Osteoblast (primary cell): ENCODE measurements at regions not wholly inside any gene's neighbourhood (a gene's known extent, or its start where the extent isn't known, plus 50 kb on each side); places are given as distances from the start of the nearest gene placed in this dataset.

Source experiments
- DNase-seq: peaks from one replicate; pipeline ENCODE4 v3.0.0; 2011; ENCODE audit warnings: low spot score, mixed read lengths; ENCODE audit not compliant: insufficient read length; ENCODE audit errors: missing footprints
- H2AFZ ChIP-seq: 2 replicates; pipeline ENCODE4 v1.6.0; 2011; ENCODE audit warnings: mild to moderate bottlenecking, low read length
- H3K27ac ChIP-seq: 2 replicates; pipeline ENCODE4 v1.5.1; 2011; ENCODE audit warnings: mild to moderate bottlenecking, low read depth, low read length, moderate library complexity
- H3K27me3 ChIP-seq: 2 replicates; pipeline ENCODE4 v1.6.0; 2012; ENCODE audit warnings: mild to moderate bottlenecking, control low read depth, inconsistent platforms, low read length, moderate library complexity; ENCODE audit not compliant: insufficient read depth
- H3K36me3 ChIP-seq: 2 replicates; pipeline ENCODE4 v1.5.1; 2011; ENCODE audit warnings: mild to moderate bottlenecking, low read length, control low read depth, moderate library complexity; ENCODE audit not compliant: insufficient read depth
- H3K4me1 ChIP-seq: 2 replicates; pipeline ENCODE4 v1.5.1; 2011; ENCODE audit warnings: mild to moderate bottlenecking, low read length, control low read depth, moderate library complexity; ENCODE audit not compliant: insufficient read depth
- H3K4me2 ChIP-seq: 2 replicates; pipeline ENCODE4 v1.6.0; 2011; ENCODE audit warnings: mild to moderate bottlenecking, low read length; ENCODE audit not compliant: insufficient read depth
- H3K4me3 ChIP-seq: fragments of 200-600 bp; sonication (generic); 3 replicates; pipeline ENCODE4 v1.5.1; 2012; ENCODE audit warnings: mild to moderate bottlenecking, low read length, inconsistent platforms; ENCODE audit not compliant: insufficient read depth
- H3K79me2 ChIP-seq: 2 replicates; pipeline ENCODE4 v1.6.0; 2012; ENCODE audit warnings: mild to moderate bottlenecking, low read length, control low read depth, inconsistent platforms; ENCODE audit not compliant: insufficient read depth
- H3K9me3 ChIP-seq: 2 replicates; pipeline ENCODE4 v1.5.1; 2011; ENCODE audit warnings: low read depth, low read length, control low read depth
- H4K20me1 ChIP-seq: 2 replicates; pipeline ENCODE4 v1.6.0; 2012; ENCODE audit warnings: mild to moderate bottlenecking, low read length, control low read depth; ENCODE audit not compliant: insufficient read depth
- TF ChIP-seq, protein P1 (sequence below): IDR thresholded peaks from 2 replicates; pipeline ENCODE4 v1.5.1; 2011; ENCODE audit warnings: mild to moderate bottlenecking, low read depth, low read length, moderate library complexity; ENCODE audit errors: extremely low read depth

DNA sequence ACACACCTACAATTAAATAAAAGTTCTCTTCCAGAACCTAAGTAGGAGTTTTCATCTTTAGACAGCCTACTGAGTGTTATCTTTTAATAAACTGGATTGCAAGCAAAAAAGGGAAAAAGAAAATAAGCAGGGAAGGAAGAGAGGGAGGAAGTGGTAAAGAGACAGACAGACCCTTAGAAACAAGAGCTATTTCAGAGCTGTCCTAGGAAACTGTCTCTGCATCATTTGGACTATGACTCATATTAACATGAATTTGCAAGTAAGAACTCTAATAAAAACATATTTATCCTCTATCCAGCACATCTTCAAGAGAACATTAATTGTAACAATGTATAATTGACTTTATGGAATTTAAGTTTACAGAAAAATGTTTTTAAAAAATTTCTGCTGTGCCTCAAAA lies 438.8 kb upstream of the USP15 start:
- no peak overlapping the region for H3K4me2 ChIP-seq
- no peak overlapping the region for H3K27ac ChIP-seq
- no peaks in the 10 kb centered on the region for H3K36me3 ChIP-seq
- TF ChIP-seq, protein P1, sequence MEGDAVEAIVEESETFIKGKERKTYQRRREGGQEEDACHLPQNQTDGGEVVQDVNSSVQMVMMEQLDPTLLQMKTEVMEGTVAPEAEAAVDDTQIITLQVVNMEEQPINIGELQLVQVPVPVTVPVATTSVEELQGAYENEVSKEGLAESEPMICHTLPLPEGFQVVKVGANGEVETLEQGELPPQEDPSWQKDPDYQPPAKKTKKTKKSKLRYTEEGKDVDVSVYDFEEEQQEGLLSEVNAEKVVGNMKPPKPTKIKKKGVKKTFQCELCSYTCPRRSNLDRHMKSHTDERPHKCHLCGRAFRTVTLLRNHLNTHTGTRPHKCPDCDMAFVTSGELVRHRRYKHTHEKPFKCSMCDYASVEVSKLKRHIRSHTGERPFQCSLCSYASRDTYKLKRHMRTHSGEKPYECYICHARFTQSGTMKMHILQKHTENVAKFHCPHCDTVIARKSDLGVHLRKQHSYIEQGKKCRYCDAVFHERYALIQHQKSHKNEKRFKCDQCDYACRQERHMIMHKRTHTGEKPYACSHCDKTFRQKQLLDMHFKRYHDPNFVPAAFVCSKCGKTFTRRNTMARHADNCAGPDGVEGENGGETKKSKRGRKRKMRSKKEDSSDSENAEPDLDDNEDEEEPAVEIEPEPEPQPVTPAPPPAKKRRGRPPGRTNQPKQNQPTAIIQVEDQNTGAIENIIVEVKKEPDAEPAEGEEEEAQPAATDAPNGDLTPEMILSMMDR, result no peak
- H4K20me1 ChIP-seq, result no peaks in the 10 kb centered on the region
- H3K4me1 ChIP-seq, result no peaks in the 10 kb centered on the region
- H3K9me3 ChIP-seq, result no peaks in the 10 kb centered on the region
- DNase-seq, result no peak
- no peak overlapping the region for H3K4me3 ChIP-seq
- H3K27me3 ChIP-seq, result no peaks in the 10 kb centered on the region
- no peaks in the 10 kb centered on the region for H3K79me2 ChIP-seq
- H2AFZ ChIP-seq, result no peak overlapping the region

DNA sequence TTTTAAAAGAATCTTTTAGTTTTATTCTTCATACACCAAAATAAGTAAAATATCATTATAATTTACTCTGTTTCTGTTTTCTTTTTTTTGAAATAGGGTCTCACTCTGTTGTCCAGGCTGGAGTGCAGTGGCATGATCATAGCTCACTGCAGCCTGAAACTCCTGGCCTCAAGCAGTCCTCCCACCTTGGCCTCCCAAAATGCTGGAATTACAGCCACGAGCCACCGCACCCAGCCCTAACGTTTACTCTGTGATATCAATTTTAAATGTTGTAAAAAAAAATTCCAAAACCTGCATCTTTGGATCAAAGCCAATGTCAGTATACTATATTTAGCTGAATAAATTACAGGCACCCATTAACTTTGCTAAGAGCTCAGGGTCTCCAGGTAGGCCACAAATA lies 437.1 kb upstream of the USP15 start:
- no peak overlapping the region for H3K4me2 ChIP-seq
- no peak for DNase-seq
- TF ChIP-seq, protein P1, result no peak
- no peak overlapping the region for H3K27ac ChIP-seq
- H3K27me3 ChIP-seq, result no peaks in the 10 kb centered on the region
- H3K4me1 ChIP-seq, result no peaks in the 10 kb centered on the region
- H3K79me2 ChIP-seq, result no peaks in the 10 kb centered on the region
- H3K36me3 ChIP-seq, result no peaks in the 10 kb centered on the region
- no peak overlapping the region for H3K4me3 ChIP-seq
- no peaks in the 10 kb centered on the region for H3K9me3 ChIP-seq
- H4K20me1 ChIP-seq, result no peaks in the 10 kb centered on the region
- H2AFZ ChIP-seq, result no peak overlapping the region

- TF ChIP-seq, protein P1, result no peak
- Histone ChIP-seq H3K9me3 (no peaks in the 10 kb centered on the region), H3K4me1 (no peaks in the 10 kb centered on the region), H3K27ac (no peak overlapping the region), H3K27me3 (no peaks in the 10 kb centered on the region), H3K4me2 (no peak overlapping the region), H3K36me3 (no peaks in the 10 kb centered on the region), H2AFZ (no peak overlapping the region), H3K4me3 (no peak overlapping the region), H3K79me2 (no peaks in the 10 kb centered on the region), H4K20me1 (no peaks in the 10 kb centered on the region)
- no peak for DNase-seq
Measured at GRCh38 chr12:61846765-61847164, 413.4 kb upstream of the USP15 start.

GRCh38 chr12:61848893-61849292 lies 411.3 kb upstream of the USP15 start:
- H3K4me2 ChIP-seq, result no peak overlapping the region
- H3K4me3 ChIP-seq, result no peak overlapping the region
- TF ChIP-seq, protein P1, result no peak
- no peaks in the 10 kb centered on the region for H3K27me3 ChIP-seq
- H3K79me2 ChIP-seq, result no peaks in the 10 kb centered on the region
- H3K27ac ChIP-seq, result no peak overlapping the region
- H3K4me1 ChIP-seq, result no peaks in the 10 kb centered on the region
- DNase-seq, result no peak
- H4K20me1 ChIP-seq, result no peaks in the 10 kb centered on the region
- no peaks in the 10 kb centered on the region for H3K9me3 ChIP-seq
- no peak overlapping the region for H2AFZ ChIP-seq
- no peaks in the 10 kb centered on the region for H3K36me3 ChIP-seq
